ENCODE measurements at regions not wholly inside any gene's neighbourhood (a gene's known extent, or its start where the extent isn't known, plus 50 kb on each side); places are given as distances from the start of the nearest gene placed in this dataset.

DNA sequence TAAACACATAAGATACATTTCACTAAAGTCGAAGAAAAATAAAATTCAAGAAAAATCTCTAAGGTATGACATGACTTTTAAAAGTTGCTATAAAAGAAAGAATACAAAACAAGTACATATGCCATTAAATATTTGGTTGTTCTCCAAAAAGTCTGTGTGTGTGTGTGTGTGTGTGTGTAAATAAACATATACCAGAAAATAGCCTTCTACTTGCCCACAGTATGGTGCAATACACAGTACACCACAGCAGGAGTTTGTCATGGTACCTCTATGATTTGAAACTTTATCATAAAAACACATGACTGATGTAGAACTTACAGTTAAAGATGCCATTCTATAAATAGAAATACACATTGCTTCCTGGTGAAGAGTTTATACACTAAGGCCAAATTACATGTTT lies 692.7 kb upstream of the MGAT4C start:
- TF ChIP-seq CTCF (IDR thresholded peaks at IDR 0.05; ENCODE audit: low read depth, low read length, poor library complexity, severe bottlenecking) (no peak), EZH2phosphoT487 (IDR thresholded peaks at IDR 0.05; ENCODE audit: borderline replicate concordance, low read length) (no peak)

All from DOHH2 (cell line).